ENCODE measurements at regions not wholly inside any gene's neighbourhood (a gene's known extent, or its start where the extent isn't known, plus 50 kb on each side); places are given as distances from the start of the nearest gene placed in this dataset.

GRCh38 chr7:132733860-132734259 lies 157.6 kb upstream of the PLXNA4 start:
- H3K27ac ChIP-seq = no peak overlapping the region
- TF ChIP-seq CTCF (conservative IDR thresholded peaks at IDR 0.05) = no peak
- no peak for TF ChIP-seq ZFX (IDR thresholded peaks at IDR 0.05)

- TF ChIP-seq ZFX (IDR thresholded peaks at IDR 0.05) (no peak), CTCF (conservative IDR thresholded peaks at IDR 0.05) (no peak)
Observed at GRCh38 chr7:132732321-132732865, 156.1 kb upstream of the PLXNA4 start.

GRCh38 chr7:132730105-132730504 lies 153.8 kb upstream of the PLXNA4 start:
- no peak overlapping the region for H3K27ac ChIP-seq
- TF ChIP-seq CTCF (conservative IDR thresholded peaks at IDR 0.05) (no peak), ZFX (IDR thresholded peaks at IDR 0.05) (no peak)

More at GRCh38 chr7:132732321-132732865, 156.1 kb upstream of the PLXNA4 start:
- no peak overlapping the region for H3K27ac ChIP-seq

- no peak for TF ChIP-seq ZFX (IDR thresholded peaks at IDR 0.05)
- no peak overlapping the region for H3K27ac ChIP-seq
Observed at GRCh38 chr7:132723506-132724081, 147.3 kb upstream of the PLXNA4 start.

- H3K27ac ChIP-seq = no peak overlapping the region
- TF ChIP-seq CTCF (conservative IDR thresholded peaks at IDR 0.05) (no peak), ZFX (IDR thresholded peaks at IDR 0.05) (no peak)
Observed at GRCh38 chr7:132720835-132721234, 144.6 kb upstream of the PLXNA4 start.

GRCh38 chr7:132713893-132714292 lies 137.6 kb upstream of the PLXNA4 start:
- H3K27ac ChIP-seq = no peak overlapping the region
- TF ChIP-seq CTCF (conservative IDR thresholded peaks at IDR 0.05) (no peak), ZFX (IDR thresholded peaks at IDR 0.05) (no peak)

- TF ChIP-seq ZFX (IDR thresholded peaks at IDR 0.05) (no peak), CTCF (conservative IDR thresholded peaks at IDR 0.05) (peak; percentile 76)
- H3K27ac ChIP-seq = no peak overlapping the region
Observed at GRCh38 chr7:132709971-132710567, 133.8 kb upstream of the PLXNA4 start.

- H3K27ac ChIP-seq = no peak overlapping the region
- TF ChIP-seq ZFX (IDR thresholded peaks at IDR 0.05) = no peak
- no peak for TF ChIP-seq CTCF (conservative IDR thresholded peaks at IDR 0.05)
Observed at GRCh38 chr7:132708470-132708869, 132.2 kb upstream of the PLXNA4 start.

All from C4-2B (cell line).